Neutrophil (primary cell): ENCODE measurements at regions not wholly inside any gene's neighbourhood (a gene's known extent, or its start where the extent isn't known, plus 50 kb on each side); places are given as distances from the start of the nearest gene placed in this dataset.

Experiments
- H3K27ac ChIP-seq: fragments of 200-600 bp; sonication (generic); 2 replicates; pipeline ENCODE4 v1.5.1; 2016; ENCODE audit warnings: mild to moderate bottlenecking, moderate library complexity
- H3K27me3 ChIP-seq: fragments of 200-600 bp; sonication (generic); 2 replicates; pipeline ENCODE4 v1.6.0; 2016; ENCODE audit warnings: mild to moderate bottlenecking
- H3K36me3 ChIP-seq: fragments of 200-600 bp; sonication (generic); 2 replicates; pipeline ENCODE4 v1.5.1; 2017
- H3K4me1 ChIP-seq, 2 experiments: fragments of 200-600 bp in 1 of 2; sonication (generic) in 1 of 2; 1 replicate in 1 of 2; 2 replicates in 1 of 2; pipeline versions ENCODE4 v1.5.1 to v1.6.1; 2013 to 2016; ENCODE audit warnings: low read depth in 1 of 2, low read length in 1 of 2, mild to moderate bottlenecking in 1 of 2, moderate library complexity in 1 of 2; ENCODE audit not compliant: control insufficient read depth in 1 of 2, insufficient read depth in 1 of 2
- H3K4me3 ChIP-seq, 2 experiments: fragments of 200-600 bp in 1 of 2; sonication (generic) in 1 of 2; 1 replicate in 1 of 2; 2 replicates in 1 of 2; pipeline ENCODE4 v1.5.1; 2013 to 2016; ENCODE audit warnings: low read depth in 1 of 2, low read length in 1 of 2, mild to moderate bottlenecking in 1 of 2, moderate library complexity in 1 of 2
- H3K9me3 ChIP-seq: fragments of 200-600 bp; sonication (generic); 2 replicates; pipeline ENCODE4 v1.5.1; 2016
- TF ChIP-seq, protein P1 (sequence below): fragments of 200-600 bp; sonication (generic); IDR thresholded peaks from 2 replicates; pipeline ENCODE4 v1.5.1; 2016; ENCODE audit warnings: antibody characterized with exemption

- Histone ChIP-seq H3K27me3 (peaks cover 54% of the 10 kb centered on the region), H3K4me1 (no peaks in the 10 kb centered on the region), H3K27ac (no peak overlapping the region), H3K36me3 (no peaks in the 10 kb centered on the region), H3K4me3 (no peak overlapping the region), H3K9me3 (no peaks in the 10 kb centered on the region)
- TF ChIP-seq, protein P1, sequence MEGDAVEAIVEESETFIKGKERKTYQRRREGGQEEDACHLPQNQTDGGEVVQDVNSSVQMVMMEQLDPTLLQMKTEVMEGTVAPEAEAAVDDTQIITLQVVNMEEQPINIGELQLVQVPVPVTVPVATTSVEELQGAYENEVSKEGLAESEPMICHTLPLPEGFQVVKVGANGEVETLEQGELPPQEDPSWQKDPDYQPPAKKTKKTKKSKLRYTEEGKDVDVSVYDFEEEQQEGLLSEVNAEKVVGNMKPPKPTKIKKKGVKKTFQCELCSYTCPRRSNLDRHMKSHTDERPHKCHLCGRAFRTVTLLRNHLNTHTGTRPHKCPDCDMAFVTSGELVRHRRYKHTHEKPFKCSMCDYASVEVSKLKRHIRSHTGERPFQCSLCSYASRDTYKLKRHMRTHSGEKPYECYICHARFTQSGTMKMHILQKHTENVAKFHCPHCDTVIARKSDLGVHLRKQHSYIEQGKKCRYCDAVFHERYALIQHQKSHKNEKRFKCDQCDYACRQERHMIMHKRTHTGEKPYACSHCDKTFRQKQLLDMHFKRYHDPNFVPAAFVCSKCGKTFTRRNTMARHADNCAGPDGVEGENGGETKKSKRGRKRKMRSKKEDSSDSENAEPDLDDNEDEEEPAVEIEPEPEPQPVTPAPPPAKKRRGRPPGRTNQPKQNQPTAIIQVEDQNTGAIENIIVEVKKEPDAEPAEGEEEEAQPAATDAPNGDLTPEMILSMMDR = no peak
Measured at GRCh38 chr2:9760069-9760901, 83.0 kb upstream of the TAF1B start.

DNA sequence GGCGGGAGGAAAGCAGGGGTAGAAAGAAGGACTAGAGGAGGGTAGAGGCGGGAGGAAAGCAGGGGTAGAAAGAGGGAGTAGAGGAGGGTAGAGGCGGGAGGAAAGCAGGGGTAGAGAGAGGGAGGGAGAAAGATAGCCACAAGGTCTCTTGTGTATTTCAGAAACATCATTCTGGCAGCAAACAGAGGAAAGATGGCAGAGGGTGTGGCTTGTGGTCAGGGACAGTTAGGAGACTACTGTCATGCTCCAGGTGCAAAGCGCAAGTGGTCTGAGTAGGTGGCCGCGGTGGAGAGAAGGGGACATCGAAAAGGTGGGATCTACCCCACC lies 82.4 kb upstream of the TAF1B start:
- Histone ChIP-seq H3K9me3 (no peaks in the 10 kb centered on the region), H3K27ac (no peak overlapping the region), H3K4me1 (no peaks in the 10 kb centered on the region), H3K4me3 (no peak overlapping the region), H3K27me3 (peaks cover 48% of the 10 kb centered on the region), H3K36me3 (no peaks in the 10 kb centered on the region)
- TF ChIP-seq, protein P1 = no peak

- H3K27ac ChIP-seq = no peak overlapping the region
- TF ChIP-seq, protein P1 = no peak
- H3K27me3 ChIP-seq = peaks cover 41% of the 10 kb centered on the region
- H3K4me1 ChIP-seq = no peaks in the 10 kb centered on the region
- H3K4me3 ChIP-seq = no peak overlapping the region
- H3K36me3 ChIP-seq = no peaks in the 10 kb centered on the region
- H3K9me3 ChIP-seq = no peaks in the 10 kb centered on the region
Measured at GRCh38 chr2:9761577-9761976, 81.7 kb upstream of the TAF1B start.

DNA sequence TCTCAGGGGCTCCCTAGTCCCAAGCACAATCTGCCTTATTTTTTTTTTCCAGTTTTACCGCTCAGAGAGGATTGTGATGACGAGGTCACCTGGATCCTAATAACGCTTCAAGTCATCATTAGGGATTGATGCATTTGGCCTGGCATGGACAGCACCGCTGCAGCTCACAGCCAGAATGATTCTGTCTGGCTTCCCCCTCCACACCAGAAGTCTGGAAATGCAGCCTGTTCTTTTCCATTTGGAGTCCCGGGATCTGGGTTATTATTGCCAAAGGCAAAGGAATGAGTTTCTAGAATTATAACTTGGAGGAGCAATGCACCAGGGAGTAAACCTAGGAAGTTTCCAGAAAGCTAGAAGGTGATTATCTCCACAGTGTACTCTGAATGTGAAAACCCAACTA lies 81.1 kb upstream of the TAF1B start:
- H3K27ac ChIP-seq = no peak overlapping the region
- no peaks in the 10 kb centered on the region for H3K9me3 ChIP-seq
- H3K4me3 ChIP-seq = no peak overlapping the region
- H3K36me3 ChIP-seq = no peaks in the 10 kb centered on the region
- H3K4me1 ChIP-seq = no peaks in the 10 kb centered on the region
- TF ChIP-seq, protein P1 = no peak
- peaks cover 35% of the 10 kb centered on the region for H3K27me3 ChIP-seq

DNA sequence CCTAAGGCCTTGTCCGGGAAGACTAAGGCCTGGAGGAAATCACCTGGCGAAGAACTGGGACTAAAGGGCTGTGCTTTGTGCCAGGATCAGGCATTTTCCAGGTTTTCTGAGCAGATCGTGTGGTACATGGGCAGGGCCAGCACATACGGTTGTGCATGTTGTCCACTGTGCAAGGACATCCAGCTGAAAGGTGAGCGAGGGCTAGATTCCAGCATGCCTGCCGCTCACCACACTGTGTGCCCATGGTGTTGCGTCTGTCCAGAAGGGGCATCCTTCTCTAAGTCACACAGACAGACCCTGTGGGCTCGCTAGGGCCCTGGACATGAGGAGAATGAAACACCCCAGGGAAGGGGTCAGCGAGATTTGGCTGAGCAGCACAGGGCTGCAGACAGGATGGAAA lies 80.3 kb upstream of the TAF1B start:
- no peak overlapping the region for H3K4me3 ChIP-seq
- H3K4me1 ChIP-seq = no peaks in the 10 kb centered on the region
- H3K36me3 ChIP-seq = no peaks in the 10 kb centered on the region
- no peak overlapping the region for H3K27ac ChIP-seq
- H3K27me3 ChIP-seq = peaks cover 27% of the 10 kb centered on the region
- no peaks in the 10 kb centered on the region for H3K9me3 ChIP-seq
- TF ChIP-seq, protein P1 = no peak
